Fibroblast of the aortic adventitia (primary cell): ENCODE measurements at regions not wholly inside any gene's neighbourhood (a gene's known extent, or its start where the extent isn't known, plus 50 kb on each side); places are given as distances from the start of the nearest gene placed in this dataset.
"Not testable (repeated sequence)": the region's sequence is repeated elsewhere in the genome, so short reads cannot be mapped to it uniquely, and the experiment has no call there.

Experiments used
- DNase-seq: peaks from one replicate; pipeline ENCODE4 v3.0.0-alpha.2; 2010; ENCODE audit warnings: low read depth
- H3K4me3 ChIP-seq: 2 replicates; pipeline ENCODE4 v1.5.1; 2011; ENCODE audit warnings: low read depth, mild to moderate bottlenecking, control low read depth, low read length, moderate library complexity
- TF ChIP-seq, protein P1 (sequence below): IDR thresholded peaks from 2 replicates; pipeline ENCODE4 v1.5.1; 2011; ENCODE audit warnings: mild to moderate bottlenecking, low read length, control low read depth, inconsistent platforms; ENCODE audit not compliant: insufficient read depth

DNA sequence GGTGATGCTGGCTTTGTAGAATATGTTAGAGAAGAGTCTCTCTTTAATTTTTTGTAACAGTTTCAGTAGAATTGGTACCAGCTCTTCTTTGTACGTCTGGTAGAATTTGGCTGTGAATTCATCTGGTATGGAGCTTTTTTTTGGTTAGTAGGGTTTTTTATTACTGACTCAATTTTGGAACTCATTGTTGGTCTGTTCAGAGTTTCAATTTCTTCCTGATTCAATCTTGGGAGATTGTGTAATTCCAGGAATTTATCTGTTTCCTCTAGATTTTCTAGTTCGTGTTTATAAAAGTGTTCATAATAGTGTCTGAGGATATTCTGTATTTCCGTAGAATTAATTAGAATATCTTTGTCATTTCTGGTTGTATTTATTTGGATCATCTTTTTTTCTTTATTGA, 943.5 kb downstream of the TRIB2 start:
- no peak for DNase-seq
- TF ChIP-seq, protein P1, sequence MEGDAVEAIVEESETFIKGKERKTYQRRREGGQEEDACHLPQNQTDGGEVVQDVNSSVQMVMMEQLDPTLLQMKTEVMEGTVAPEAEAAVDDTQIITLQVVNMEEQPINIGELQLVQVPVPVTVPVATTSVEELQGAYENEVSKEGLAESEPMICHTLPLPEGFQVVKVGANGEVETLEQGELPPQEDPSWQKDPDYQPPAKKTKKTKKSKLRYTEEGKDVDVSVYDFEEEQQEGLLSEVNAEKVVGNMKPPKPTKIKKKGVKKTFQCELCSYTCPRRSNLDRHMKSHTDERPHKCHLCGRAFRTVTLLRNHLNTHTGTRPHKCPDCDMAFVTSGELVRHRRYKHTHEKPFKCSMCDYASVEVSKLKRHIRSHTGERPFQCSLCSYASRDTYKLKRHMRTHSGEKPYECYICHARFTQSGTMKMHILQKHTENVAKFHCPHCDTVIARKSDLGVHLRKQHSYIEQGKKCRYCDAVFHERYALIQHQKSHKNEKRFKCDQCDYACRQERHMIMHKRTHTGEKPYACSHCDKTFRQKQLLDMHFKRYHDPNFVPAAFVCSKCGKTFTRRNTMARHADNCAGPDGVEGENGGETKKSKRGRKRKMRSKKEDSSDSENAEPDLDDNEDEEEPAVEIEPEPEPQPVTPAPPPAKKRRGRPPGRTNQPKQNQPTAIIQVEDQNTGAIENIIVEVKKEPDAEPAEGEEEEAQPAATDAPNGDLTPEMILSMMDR: no peak
- H3K4me3 ChIP-seq: no peak overlapping the region

DNA sequence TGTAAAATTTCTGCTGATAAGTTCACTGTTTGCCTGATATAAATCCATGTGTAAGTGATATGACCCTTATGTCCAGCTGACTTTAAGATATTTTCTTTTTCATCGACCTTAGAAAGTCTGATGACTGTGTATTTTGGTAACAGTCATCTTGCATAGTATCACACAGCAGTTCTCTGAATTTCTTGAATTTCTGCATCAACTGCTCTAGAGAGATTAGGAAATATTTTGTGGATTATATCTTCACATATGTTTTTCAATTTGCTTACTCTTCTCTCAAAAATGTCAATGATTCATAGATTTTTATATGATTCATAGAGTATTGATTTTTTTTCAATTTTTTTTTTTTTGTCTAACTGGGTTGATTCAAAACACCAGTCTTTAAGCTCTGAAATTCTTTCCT, 945.3 kb downstream of the TRIB2 start:
- H3K4me3 ChIP-seq: no peak overlapping the region
- TF ChIP-seq, protein P1: no peak
- DNase-seq: no peak

DNA sequence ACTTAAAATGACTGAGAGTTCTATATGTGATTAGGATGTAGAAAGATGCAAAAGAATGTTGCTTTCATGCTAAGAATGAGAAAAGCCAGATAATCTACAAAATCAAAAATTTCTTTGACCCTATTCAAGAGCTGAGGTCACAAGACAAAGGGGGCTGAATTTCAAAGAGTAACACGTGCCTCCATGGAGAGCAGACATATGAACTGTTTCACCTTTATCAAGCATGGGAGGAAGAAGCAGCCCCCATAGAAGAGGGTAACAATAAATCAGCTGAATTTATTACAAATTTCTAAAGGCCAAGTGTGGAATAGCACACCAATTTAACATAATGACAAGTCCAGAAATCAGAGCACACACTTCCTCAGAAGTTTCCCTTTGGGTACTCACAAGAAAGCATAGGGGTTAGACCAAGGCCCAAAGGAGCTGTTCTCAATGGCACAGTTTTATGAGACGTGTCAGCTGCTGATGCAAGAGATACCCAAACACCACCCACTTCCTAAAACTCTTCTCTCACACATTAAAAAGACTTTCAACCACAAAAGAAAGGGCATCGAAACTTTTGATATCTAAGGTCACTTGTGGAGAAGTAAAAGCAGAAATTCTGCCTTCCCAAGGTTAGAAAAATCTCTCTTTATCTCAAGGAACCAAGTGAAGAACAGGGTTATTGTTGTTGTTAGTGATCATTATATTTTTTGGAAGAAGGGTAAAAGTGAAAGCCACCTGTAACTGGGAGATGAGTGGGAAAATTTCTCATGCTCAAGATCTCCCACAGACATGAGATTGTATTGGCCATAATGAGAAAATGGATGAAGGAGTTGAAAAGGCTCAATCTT, 950.1 kb downstream of the TRIB2 start:
- no peak overlapping the region for H3K4me3 ChIP-seq
- DNase-seq: no peak
- TF ChIP-seq, protein P1: no peak

DNA sequence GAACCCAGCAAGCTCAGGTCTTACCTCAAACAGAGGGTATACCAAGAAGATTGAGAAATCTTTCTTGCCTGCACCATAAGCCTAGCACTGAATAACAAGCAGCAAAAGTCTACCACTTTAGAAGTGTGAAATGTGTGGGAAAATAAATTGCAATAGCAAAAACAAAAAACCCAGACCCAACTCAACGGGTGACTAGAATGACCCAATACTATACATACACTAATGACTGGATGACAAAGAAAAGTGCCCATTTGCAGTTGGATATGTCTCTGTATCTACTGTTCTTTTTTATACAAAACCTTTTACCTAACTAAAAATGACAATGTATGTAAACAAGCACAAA, 950.6 kb downstream of the TRIB2 start:
- DNase-seq: no peak
- TF ChIP-seq, protein P1: no peak
- H3K4me3 ChIP-seq: no peak overlapping the region

DNA sequence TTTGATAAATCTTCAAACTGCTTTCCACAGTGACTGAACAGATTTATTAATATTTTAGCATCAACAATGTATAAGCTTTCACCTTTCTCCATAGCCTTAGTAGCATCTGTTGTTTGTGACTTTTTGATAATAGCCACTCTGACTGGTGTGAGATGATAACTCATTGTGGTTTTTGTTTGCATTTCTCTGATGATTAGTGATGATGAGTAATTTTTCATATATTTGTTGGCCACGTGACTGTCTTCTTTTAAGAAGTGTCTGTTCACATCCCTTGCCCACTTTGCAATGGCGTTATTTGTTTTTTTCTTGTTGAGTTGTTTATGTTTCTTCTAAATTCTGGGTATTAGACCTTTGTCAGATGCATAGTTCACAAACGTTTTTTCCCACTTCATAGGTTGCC, 952.9 kb downstream of the TRIB2 start:
- no peak overlapping the region for H3K4me3 ChIP-seq
- TF ChIP-seq, protein P1: no peak
- DNase-seq: no peak

DNA sequence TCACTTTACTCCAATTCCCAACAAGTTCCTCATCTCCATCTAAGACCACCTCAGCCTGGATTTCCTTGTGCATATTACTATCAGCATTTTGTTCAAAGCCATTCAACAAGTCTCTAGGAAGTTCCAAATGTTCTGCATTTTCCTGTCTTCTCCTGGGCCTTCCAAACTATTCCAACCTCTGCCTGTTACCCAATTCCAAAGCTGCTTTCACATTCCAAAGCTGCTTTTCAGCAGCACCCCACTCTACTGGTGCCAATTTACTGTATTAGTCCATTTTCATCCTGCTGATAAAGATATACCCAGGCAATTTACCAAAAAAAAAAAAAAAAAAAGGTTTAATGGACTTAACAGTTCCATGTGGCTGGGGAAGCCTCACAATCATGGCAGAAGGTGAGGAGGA, 957.1 kb downstream of the TRIB2 start:
- not testable (repeated sequence) for DNase-seq, H3K4me3 ChIP-seq

DNA sequence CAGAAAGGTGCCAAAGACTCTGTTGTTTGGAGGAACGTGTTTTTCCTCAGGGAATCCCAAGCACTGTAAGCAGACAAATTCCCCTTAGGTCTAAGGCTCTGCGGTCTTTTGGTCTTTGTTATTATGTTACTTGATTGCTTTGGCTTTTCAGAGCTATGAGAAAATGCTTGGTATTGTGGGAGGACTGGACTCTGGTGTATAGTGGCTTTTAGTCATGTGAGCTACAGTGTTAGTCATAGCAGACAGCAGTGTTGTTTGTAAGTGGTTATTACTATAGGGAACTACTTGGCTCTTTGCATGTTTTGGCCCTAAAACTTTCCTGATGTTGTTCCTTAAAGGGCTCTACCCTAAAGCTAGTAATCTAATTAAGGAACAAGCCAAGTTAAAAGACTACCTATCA, 956.2 kb upstream of the LRATD1 start:
- no peak overlapping the region for H3K4me3 ChIP-seq
- DNase-seq: no peak
- TF ChIP-seq, protein P1: no peak
